Cardiac muscle cell (in vitro differentiated cells and primary cell): ENCODE measurements at regions not wholly inside any gene's neighbourhood (a gene's known extent, or its start where the extent isn't known, plus 50 kb on each side); places are given as distances from the start of the nearest gene placed in this dataset.

ENCODE experiments used
- DNase-seq, 2 donors: peaks; one replicate each; pipeline versions ENCODE4 v3.0.0 to v3.0.0-alpha.2; 2010 to 2017; ENCODE audit warnings: low read depth in 1 of 2, low spot score in 1 of 2
- H3K27ac ChIP-seq: fragments of 200-600 bp; sonication (generic); 2 replicates; pipeline ENCODE4 v1.5.1; 2016
- H3K27me3 ChIP-seq: fragments of 200-600 bp; sonication (generic); 2 replicates; pipeline ENCODE4 v1.6.0; 2016; ENCODE audit warnings: control low read depth
- H3K36me3 ChIP-seq: fragments of 200-600 bp; sonication (generic); 2 replicates; pipeline ENCODE4 v1.5.1; 2016; ENCODE audit warnings: control low read depth
- H3K4me1 ChIP-seq: fragments of 200-600 bp; sonication (generic); 2 replicates; pipeline ENCODE4 v1.8.1; 2017; ENCODE audit warnings: low read depth, mild to moderate bottlenecking, mixed run types
- H3K4me3 ChIP-seq: fragments of 200-600 bp; sonication (generic); 2 replicates; pipeline ENCODE4 v1.5.1; 2016; ENCODE audit warnings: mild to moderate bottlenecking
- H3K9me3 ChIP-seq: fragments of 200-600 bp; sonication (generic); 2 replicates; pipeline ENCODE4 v1.5.1; 2017; ENCODE audit warnings: low read depth, mild to moderate bottlenecking, control low read depth
- TF ChIP-seq, protein P1 (sequence below): IDR thresholded peaks from 2 replicates; pipeline ENCODE4 v1.5.1; 2012; ENCODE audit warnings: low read depth, mild to moderate bottlenecking, low read length

DNA sequence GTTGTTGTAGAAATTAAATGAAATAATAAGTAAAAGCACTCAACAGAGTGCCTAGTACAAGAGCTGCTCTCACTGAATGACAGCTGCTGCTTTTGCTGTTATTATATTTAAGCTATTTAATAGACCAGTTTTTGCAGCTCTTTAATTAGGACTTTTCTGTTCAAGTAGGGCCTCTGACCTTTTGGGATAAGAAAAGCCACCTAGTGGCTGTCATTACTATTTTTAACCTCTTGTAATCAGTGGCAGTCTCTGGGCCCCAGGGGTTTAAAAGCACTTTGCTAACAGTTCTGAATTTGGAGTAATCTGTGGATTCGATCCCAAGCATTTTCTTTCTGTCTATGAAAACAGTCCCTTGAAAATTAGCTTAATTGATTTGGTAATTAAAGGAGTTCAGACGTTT lies 121.1 kb downstream of the NUDT12 start:
- TF ChIP-seq, protein P1, sequence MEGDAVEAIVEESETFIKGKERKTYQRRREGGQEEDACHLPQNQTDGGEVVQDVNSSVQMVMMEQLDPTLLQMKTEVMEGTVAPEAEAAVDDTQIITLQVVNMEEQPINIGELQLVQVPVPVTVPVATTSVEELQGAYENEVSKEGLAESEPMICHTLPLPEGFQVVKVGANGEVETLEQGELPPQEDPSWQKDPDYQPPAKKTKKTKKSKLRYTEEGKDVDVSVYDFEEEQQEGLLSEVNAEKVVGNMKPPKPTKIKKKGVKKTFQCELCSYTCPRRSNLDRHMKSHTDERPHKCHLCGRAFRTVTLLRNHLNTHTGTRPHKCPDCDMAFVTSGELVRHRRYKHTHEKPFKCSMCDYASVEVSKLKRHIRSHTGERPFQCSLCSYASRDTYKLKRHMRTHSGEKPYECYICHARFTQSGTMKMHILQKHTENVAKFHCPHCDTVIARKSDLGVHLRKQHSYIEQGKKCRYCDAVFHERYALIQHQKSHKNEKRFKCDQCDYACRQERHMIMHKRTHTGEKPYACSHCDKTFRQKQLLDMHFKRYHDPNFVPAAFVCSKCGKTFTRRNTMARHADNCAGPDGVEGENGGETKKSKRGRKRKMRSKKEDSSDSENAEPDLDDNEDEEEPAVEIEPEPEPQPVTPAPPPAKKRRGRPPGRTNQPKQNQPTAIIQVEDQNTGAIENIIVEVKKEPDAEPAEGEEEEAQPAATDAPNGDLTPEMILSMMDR, result no peak
- Histone ChIP-seq H3K36me3 (no peaks in the 10 kb centered on the region), H3K27me3 (no peaks in the 10 kb centered on the region), H3K27ac (peak overlapping the region; percentile 87), H3K9me3 (no peaks in the 10 kb centered on the region), H3K4me3 (no peak overlapping the region), H3K4me1 (peaks cover 28% of the 10 kb centered on the region)
- DNase-seq, result peak in 1 of 2 donors; percentile 67

DNA sequence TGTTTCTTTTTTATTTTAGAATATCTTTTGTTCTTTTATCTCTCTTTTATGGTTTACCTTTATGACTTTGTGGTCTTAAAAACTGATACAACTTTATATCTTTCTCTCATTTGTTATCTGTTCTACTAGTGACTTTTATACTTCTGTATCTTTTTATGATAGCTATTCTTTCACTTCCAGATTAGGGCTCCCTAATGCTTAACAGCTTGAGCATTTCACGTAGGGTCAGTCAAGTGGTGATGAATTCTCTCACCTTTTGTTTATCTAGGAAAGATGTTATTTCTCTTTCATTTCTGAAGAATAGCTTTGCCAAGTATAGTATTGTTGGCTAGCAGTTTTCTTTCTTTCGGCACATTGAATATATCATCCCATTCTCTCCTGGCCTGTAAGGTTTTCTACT lies 123.6 kb downstream of the NUDT12 start:
- DNase-seq, result no peak
- H3K27ac ChIP-seq, result no peak overlapping the region
- no peak overlapping the region for H3K4me3 ChIP-seq
- TF ChIP-seq, protein P1, result no peak
- peaks cover 38% of the 10 kb centered on the region for H3K4me1 ChIP-seq
- H3K27me3 ChIP-seq, result no peaks in the 10 kb centered on the region
- H3K9me3 ChIP-seq, result no peaks in the 10 kb centered on the region
- H3K36me3 ChIP-seq, result no peaks in the 10 kb centered on the region

DNA sequence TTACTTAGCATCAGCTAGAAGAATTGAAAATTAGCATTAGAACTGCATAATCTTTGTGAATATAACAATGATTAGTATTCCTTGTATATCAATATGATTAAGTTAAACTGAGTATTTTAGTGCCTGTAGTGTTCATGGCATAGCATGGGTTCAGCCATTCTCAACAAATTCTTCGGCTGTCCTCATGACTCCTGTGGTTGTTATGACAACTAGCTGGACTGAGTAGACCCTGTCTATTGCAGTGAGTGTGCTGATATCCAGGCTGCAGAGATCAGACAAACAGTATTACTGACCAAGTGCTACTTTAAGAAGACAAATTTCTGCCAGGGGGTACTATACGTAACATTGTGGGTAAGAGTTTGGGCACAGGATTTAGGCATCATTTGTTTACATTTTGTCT lies 125.9 kb downstream of the NUDT12 start:
- no peaks in the 10 kb centered on the region for H3K9me3 ChIP-seq
- no peak overlapping the region for H3K4me3 ChIP-seq
- no peaks in the 10 kb centered on the region for H3K36me3 ChIP-seq
- H3K4me1 ChIP-seq, result peaks cover 38% of the 10 kb centered on the region
- TF ChIP-seq, protein P1, result no peak
- H3K27me3 ChIP-seq, result no peaks in the 10 kb centered on the region
- no peak for DNase-seq
- peak overlapping the region; percentile 36 for H3K27ac ChIP-seq

DNA sequence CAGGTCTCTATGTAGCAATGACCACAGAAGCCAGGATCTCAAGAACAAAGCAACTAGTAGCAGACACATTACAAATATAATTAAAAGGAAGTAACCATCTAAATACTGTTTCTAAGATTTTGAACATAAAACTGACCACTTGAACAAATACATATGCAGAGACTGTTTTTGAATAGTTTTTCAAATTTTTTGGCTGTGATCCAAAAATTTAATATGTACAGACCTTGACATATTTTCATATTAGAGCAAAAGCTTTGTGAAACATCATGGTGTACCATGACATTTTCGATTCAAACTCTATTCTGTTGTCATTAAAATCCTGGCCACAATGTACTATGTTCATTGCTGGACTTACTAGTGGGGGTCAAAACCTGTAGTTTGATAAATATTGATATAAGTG lies 126.5 kb downstream of the NUDT12 start:
- TF ChIP-seq, protein P1, result no peak
- no peak overlapping the region for H3K4me3 ChIP-seq
- DNase-seq, result no peak

DNA sequence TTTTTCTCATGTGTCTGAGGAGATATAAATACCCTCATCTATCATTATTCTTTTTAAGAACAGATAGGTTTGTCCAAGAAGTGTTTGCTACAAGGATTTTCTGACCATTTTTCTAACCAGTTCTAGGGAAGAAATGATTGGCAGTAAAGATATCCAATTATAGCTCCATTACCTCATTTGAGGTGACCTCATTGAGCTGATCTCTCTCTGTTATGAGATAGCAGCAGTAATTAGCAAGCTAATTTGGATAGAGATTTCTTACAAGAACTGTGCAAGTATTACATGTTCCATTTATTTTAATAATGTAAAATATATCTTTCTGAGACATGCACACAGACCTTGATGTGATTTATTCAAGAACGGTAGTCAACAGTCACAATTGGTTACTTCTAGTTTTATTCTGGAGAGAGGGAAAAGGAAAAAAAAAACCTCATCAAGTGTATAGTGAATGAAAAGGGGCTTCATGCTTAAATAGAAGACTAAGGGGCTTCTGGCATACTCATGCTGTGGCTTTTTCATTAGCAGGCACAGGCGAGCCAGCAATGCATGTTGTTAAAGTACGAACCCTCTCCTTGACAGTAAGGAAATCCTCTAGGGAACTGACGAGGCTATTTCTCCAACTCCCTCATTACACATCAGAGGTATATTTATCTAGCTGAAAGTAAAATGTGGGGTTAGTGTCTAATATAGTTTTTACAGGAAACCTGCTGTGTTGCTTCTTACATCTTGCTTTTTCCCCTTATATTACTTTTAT lies 127.3 kb downstream of the NUDT12 start:
- peaks cover 30% of the 10 kb centered on the region for H3K4me1 ChIP-seq
- no peaks in the 10 kb centered on the region for H3K36me3 ChIP-seq
- DNase-seq, result no peak
- TF ChIP-seq, protein P1, result no peak
- no peaks in the 10 kb centered on the region for H3K27me3 ChIP-seq
- H3K9me3 ChIP-seq, result no peaks in the 10 kb centered on the region
- H3K27ac ChIP-seq, result peak overlapping the region; percentile 11
- no peak overlapping the region for H3K4me3 ChIP-seq

More for the DNA sequence above, 126.5 kb downstream of the NUDT12 start:
- H3K27ac ChIP-seq, result no peak overlapping the region
- no peaks in the 10 kb centered on the region for H3K27me3 ChIP-seq
- H3K4me1 ChIP-seq, result peaks cover 34% of the 10 kb centered on the region
- no peaks in the 10 kb centered on the region for H3K9me3 ChIP-seq
- H3K36me3 ChIP-seq, result no peaks in the 10 kb centered on the region
